Loucy (cell line): ENCODE measurements at regions not wholly inside any gene's neighbourhood (a gene's known extent, or its start where the extent isn't known, plus 50 kb on each side); places are given as distances from the start of the nearest gene placed in this dataset.

ENCODE experiments used
- H2AFZ ChIP-seq: fragments of 200-600 bp; sonication (generic); 2 replicates; pipeline ENCODE4 v1.6.0; 2016; ENCODE audit warnings: antibody characterized with exemption, mild to moderate bottlenecking, low read length, moderate library complexity
- H3F3A ChIP-seq: fragments of 200-600 bp; 2 replicates; pipeline ENCODE4 v1.6.0; 2016; ENCODE audit warnings: antibody characterized with exemption, low read depth, mild to moderate bottlenecking
- H3K27me3 ChIP-seq: fragments of 200-600 bp; sonication (generic); 2 replicates; pipeline ENCODE4 v1.6.1; 2014; ENCODE audit warnings: low read length, mild to moderate bottlenecking; ENCODE audit not compliant: insufficient read depth, poor library complexity, severe bottlenecking
- H3K36me3 ChIP-seq: fragments of 200-600 bp; sonication (generic); 2 replicates; pipeline ENCODE4 v1.6.1; 2016; ENCODE audit warnings: low read length; ENCODE audit not compliant: insufficient read depth
- H3K4me1 ChIP-seq: fragments of 200-600 bp; sonication (generic); 2 replicates; pipeline ENCODE4 v1.5.1; 2014; ENCODE audit warnings: low read length, mild to moderate bottlenecking; ENCODE audit not compliant: insufficient read depth, poor library complexity, severe bottlenecking
- H3K4me2 ChIP-seq: fragments of 200-600 bp; sonication (generic); 2 replicates; pipeline ENCODE4 v1.6.0; 2014; ENCODE audit warnings: antibody characterized with exemption, low read length, low read depth, mild to moderate bottlenecking; ENCODE audit not compliant: poor library complexity, severe bottlenecking
- H3K4me3 ChIP-seq: fragments of 200-600 bp; sonication (generic); 2 replicates; pipeline ENCODE4 v1.5.1; 2014; ENCODE audit warnings: low read length, mild to moderate bottlenecking, mixed read lengths; ENCODE audit not compliant: poor library complexity, severe bottlenecking
- H3K79me2 ChIP-seq: fragments of 200-600 bp; sonication (generic); 2 replicates; pipeline ENCODE4 v1.6.1; 2014; ENCODE audit warnings: low read length; ENCODE audit not compliant: insufficient read depth
- H3K9ac ChIP-seq: fragments of 200-600 bp; sonication (generic); 2 replicates; pipeline ENCODE4 v1.6.0; 2014; ENCODE audit warnings: mild to moderate bottlenecking, low read depth, low read length, moderate library complexity; ENCODE audit not compliant: poor library complexity, severe bottlenecking
- H3K9me2 ChIP-seq: fragments of 200-600 bp; sonication (generic); replicated peaks from 2 replicates; pipeline ENCODE4 v1.6.1; 2016; ENCODE audit warnings: low read depth, low read length, mixed read lengths
- H3K9me3 ChIP-seq: fragments of 200-600 bp; sonication (generic); 2 replicates; pipeline ENCODE4 v1.6.1; 2014; ENCODE audit warnings: mild to moderate bottlenecking, antibody characterized with exemption, low read length, low read depth; ENCODE audit not compliant: insufficient read depth
- H4K20me1 ChIP-seq: fragments of 200-600 bp; sonication (generic); 2 replicates; pipeline ENCODE4 v1.6.0; 2014; ENCODE audit warnings: antibody characterized with exemption, low read length, mild to moderate bottlenecking; ENCODE audit not compliant: insufficient read depth, poor library complexity, severe bottlenecking
- EZH2phosphoT487 ChIP-seq: fragments of 200-600 bp; IDR thresholded peaks from 2 replicates; pipeline ENCODE4 v1.6.1; 2018; ENCODE audit warnings: antibody characterized with exemption, mild to moderate bottlenecking, moderate library complexity, borderline replicate concordance
- TF ChIP-seq, protein P1 (sequence below): fragments of 200-600 bp; sonication (generic); conservative IDR thresholded peaks from 2 replicates; pipeline ENCODE4 v1.5.1; 2014; ENCODE audit warnings: mild to moderate bottlenecking, antibody characterized with exemption, low read length

DNA sequence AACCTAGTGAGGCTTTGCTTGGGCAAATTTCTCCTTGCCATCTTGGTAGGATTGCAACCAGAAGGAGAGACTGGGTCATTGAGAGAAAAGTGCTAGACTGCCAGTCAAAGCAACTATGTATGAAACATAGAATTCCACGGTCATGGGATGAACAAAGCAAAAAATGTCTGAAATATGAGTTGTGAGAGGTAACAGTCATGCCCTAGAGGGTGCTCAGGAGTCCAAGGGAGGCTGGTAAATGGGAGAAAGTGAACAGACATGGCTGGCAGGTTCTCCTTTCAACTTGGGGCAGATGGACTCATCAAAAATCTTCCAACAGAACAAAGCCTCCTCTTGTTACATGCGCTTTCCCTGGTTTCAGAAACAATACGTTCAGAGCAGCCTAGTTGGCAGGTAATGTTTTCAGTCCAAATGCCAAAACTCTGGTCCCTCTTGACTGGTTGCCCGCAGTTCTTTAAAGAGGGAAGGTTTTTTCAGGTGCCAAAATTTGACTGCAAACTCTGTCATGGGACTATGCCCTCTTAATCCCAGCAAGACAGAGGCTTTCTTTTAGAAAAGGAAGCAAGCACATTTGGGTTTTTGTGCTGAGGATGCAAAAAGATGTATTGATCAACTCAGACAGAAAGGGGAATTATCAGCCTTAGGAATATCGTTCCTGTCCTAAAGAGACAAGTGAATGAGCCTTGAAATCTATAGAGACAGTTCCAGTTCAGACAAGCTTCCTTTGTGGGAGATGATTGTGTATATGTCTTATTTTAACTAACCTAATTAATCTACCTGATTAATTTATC lies 68.5 kb upstream of the SASH1 start:
- Histone ChIP-seq H3K4me1 (no peaks in the 10 kb centered on the region), H3K4me2 (no peak overlapping the region), H3K79me2 (no peaks in the 10 kb centered on the region), H3K4me3 (no peak overlapping the region), H3K27me3 (no peaks in the 10 kb centered on the region), H3K9ac (no peak overlapping the region), H2AFZ (no peak overlapping the region), H3K9me3 (no peaks in the 10 kb centered on the region), H3F3A (no peaks in the 10 kb centered on the region), H3K9me2 (no peaks in the 10 kb centered on the region), H4K20me1 (no peaks in the 10 kb centered on the region), H3K36me3 (no peaks in the 10 kb centered on the region)
- TF ChIP-seq, protein P1, sequence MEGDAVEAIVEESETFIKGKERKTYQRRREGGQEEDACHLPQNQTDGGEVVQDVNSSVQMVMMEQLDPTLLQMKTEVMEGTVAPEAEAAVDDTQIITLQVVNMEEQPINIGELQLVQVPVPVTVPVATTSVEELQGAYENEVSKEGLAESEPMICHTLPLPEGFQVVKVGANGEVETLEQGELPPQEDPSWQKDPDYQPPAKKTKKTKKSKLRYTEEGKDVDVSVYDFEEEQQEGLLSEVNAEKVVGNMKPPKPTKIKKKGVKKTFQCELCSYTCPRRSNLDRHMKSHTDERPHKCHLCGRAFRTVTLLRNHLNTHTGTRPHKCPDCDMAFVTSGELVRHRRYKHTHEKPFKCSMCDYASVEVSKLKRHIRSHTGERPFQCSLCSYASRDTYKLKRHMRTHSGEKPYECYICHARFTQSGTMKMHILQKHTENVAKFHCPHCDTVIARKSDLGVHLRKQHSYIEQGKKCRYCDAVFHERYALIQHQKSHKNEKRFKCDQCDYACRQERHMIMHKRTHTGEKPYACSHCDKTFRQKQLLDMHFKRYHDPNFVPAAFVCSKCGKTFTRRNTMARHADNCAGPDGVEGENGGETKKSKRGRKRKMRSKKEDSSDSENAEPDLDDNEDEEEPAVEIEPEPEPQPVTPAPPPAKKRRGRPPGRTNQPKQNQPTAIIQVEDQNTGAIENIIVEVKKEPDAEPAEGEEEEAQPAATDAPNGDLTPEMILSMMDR = peak; percentile 34
- no peak for TF ChIP-seq EZH2phosphoT487

DNA sequence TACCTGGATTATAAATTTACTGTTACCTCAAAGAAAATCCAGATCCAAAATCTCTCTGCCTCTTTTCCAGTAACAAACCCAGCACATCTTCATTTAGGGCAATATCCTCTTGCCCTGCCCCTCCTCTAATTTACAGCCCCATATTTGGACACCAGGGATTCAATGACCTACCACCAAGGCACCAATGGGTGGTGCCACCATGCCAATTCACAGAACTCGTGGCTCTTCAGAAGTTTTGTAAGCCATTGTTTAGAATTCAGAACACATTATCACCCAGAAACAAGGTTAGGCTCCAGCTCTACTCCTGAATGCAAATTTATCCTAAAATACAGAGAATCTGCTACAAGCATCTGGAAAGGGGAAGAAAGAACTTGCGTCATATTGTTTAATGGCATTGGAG lies 67.8 kb upstream of the SASH1 start:
- TF ChIP-seq, protein P1 = 0 out of 2 replicates have a peak, but pooled peaks have one; percentile 13
- no peak for TF ChIP-seq EZH2phosphoT487
- no peaks in the 10 kb centered on the region for H4K20me1 ChIP-seq
- H3K4me3 ChIP-seq = no peak overlapping the region
- H3K9ac ChIP-seq = no peak overlapping the region
- H2AFZ ChIP-seq = no peak overlapping the region
- no peaks in the 10 kb centered on the region for H3K27me3 ChIP-seq
- H3K9me2 ChIP-seq = no peaks in the 10 kb centered on the region
- no peaks in the 10 kb centered on the region for H3F3A ChIP-seq
- H3K36me3 ChIP-seq = no peaks in the 10 kb centered on the region
- no peaks in the 10 kb centered on the region for H3K9me3 ChIP-seq
- no peaks in the 10 kb centered on the region for H3K4me1 ChIP-seq
- no peak overlapping the region for H3K4me2 ChIP-seq
- no peaks in the 10 kb centered on the region for H3K79me2 ChIP-seq

DNA sequence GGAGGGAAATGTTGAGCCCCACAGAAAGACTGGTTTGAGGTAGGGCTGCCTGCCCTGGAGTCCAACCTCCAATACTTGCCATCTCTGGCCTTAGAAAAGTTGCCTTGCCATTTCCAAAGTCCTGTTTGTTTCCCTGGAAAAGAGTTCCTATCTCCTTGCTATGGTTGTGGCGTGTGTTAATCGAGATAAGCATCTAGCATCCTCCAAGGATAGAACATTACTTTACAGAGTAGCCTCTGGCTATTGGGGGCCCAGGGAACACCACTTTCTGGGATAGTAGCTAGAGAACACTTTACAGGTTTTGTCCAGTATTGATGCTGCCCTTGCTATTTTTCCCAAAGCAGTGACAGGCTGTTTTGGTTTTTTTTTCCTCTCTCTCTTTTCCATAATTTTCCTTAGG lies 57.4 kb upstream of the SASH1 start:
- TF ChIP-seq, protein P1 = no peak
- no peak for TF ChIP-seq EZH2phosphoT487
- no peak overlapping the region for H3K9ac ChIP-seq
- no peak overlapping the region for H3K4me3 ChIP-seq
- H3F3A ChIP-seq = no peaks in the 10 kb centered on the region
- no peaks in the 10 kb centered on the region for H3K9me2 ChIP-seq
- no peaks in the 10 kb centered on the region for H3K9me3 ChIP-seq
- H3K79me2 ChIP-seq = no peaks in the 10 kb centered on the region
- no peaks in the 10 kb centered on the region for H4K20me1 ChIP-seq
- H2AFZ ChIP-seq = no peak overlapping the region
- H3K4me2 ChIP-seq = no peak overlapping the region
- no peaks in the 10 kb centered on the region for H3K4me1 ChIP-seq
- no peaks in the 10 kb centered on the region for H3K36me3 ChIP-seq
- H3K27me3 ChIP-seq = no peaks in the 10 kb centered on the region
